ENCODE measurements at regions not wholly inside any gene's neighbourhood (a gene's known extent, or its start where the extent isn't known, plus 50 kb on each side); places are given as distances from the start of the nearest gene placed in this dataset.

DNA sequence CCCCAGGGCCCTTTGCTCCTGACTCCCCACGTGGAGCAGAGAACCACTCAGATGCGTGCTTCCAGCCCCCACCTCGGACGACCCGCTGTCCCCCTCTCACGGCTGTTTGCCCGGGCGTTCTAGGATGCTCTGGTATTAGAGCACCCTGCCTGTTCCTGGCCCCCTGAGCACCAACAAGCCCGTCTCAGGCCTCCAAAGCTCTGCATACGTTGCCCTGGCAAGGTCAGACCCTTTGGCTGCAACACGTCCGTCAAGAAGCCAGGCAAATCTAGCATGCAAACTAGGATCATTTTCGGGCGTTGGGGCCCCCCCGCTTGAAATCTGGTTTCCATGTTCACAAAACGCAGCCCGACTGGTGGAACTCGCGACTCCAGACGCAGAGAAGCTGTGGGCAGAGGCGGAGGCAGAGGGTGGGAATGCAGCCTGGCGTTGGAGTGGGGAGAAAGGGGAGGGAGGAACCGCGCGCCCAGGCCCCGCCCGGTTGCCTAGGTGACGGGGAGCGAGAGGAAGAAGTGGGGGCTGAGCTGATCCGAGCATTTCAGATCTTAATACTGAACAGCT is 86.2 kb upstream of the PIAS1 start:
- peak overlapping the region; percentile 75 for H3K4me2 ChIP-seq (ENCODE audit: low read length)
- TF ChIP-seq, protein P1, sequence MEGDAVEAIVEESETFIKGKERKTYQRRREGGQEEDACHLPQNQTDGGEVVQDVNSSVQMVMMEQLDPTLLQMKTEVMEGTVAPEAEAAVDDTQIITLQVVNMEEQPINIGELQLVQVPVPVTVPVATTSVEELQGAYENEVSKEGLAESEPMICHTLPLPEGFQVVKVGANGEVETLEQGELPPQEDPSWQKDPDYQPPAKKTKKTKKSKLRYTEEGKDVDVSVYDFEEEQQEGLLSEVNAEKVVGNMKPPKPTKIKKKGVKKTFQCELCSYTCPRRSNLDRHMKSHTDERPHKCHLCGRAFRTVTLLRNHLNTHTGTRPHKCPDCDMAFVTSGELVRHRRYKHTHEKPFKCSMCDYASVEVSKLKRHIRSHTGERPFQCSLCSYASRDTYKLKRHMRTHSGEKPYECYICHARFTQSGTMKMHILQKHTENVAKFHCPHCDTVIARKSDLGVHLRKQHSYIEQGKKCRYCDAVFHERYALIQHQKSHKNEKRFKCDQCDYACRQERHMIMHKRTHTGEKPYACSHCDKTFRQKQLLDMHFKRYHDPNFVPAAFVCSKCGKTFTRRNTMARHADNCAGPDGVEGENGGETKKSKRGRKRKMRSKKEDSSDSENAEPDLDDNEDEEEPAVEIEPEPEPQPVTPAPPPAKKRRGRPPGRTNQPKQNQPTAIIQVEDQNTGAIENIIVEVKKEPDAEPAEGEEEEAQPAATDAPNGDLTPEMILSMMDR (IDR thresholded peaks at IDR 0.05; ENCODE audit: low read depth, low read length, poor library complexity, severe bottlenecking), result no peak
- no peak for TF ChIP-seq EZH2phosphoT487 (IDR thresholded peaks at IDR 0.05; ENCODE audit: borderline replicate concordance, low read length)

DNA sequence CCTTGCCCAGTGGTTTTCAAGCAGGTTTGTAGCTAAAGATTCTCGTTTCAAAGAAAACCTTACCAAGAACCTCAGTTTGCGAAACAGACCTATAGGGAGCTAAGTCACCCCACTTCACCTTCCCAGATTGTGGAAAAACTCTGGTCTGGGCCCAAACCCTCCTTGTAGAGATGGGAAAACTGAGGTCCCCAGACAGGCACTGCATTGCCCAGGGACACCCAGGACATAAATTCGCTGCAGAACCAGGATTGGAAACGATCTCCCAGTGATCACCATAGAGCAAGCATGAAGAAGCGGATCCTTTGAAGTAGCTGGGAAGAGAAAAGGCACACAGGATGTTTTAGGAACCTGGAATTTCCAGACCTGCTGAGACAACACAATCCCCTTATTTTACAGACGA is 85.6 kb upstream of the PIAS1 start:
- peak overlapping the region; percentile 69 for H3K4me3 ChIP-seq (ENCODE audit: low read length)
- H4K20me1 ChIP-seq (ENCODE audit: control insufficient read depth, insufficient read depth, low read depth, low read length), result no peaks in the 10 kb centered on the region
- H3K4me2 ChIP-seq (ENCODE audit: low read length), result peak overlapping the region; percentile 75
- H3K9me3 ChIP-seq (ENCODE audit: control insufficient read depth, insufficient read depth, low read length), result no peaks in the 10 kb centered on the region
- no peaks in the 10 kb centered on the region for H3K79me2 ChIP-seq (ENCODE audit: control insufficient read depth, low read length)
- H3F3A ChIP-seq (ENCODE audit: control insufficient read depth, insufficient read depth), result no peaks in the 10 kb centered on the region
- no peaks in the 10 kb centered on the region for H3K9me2 ChIP-seq (replicated peaks; ENCODE audit: control insufficient read depth, low read length)
- peaks cover 27% of the 10 kb centered on the region for H3K27me3 ChIP-seq (ENCODE audit: control insufficient read depth, low read length)
- H3K36me3 ChIP-seq (ENCODE audit: control insufficient read depth, low read length), result no peaks in the 10 kb centered on the region
- no peak overlapping the region for H3K27ac ChIP-seq (ENCODE audit: low read depth, low read length)
- H3K4me1 ChIP-seq (ENCODE audit: control insufficient read depth, low read length), result peaks cover 13% of the 10 kb centered on the region
- TF ChIP-seq EZH2phosphoT487 (IDR thresholded peaks at IDR 0.05; ENCODE audit: borderline replicate concordance, low read length), result no peak
- TF ChIP-seq, protein P1 (IDR thresholded peaks at IDR 0.05; ENCODE audit: low read depth, low read length, poor library complexity, severe bottlenecking), result no peak

More for the DNA sequence above, 86.2 kb upstream of the PIAS1 start:
- no peaks in the 10 kb centered on the region for H3K36me3 ChIP-seq (ENCODE audit: control insufficient read depth, low read length)
- peaks cover 13% of the 10 kb centered on the region for H3K4me1 ChIP-seq (ENCODE audit: control insufficient read depth, low read length)
- H3K27ac ChIP-seq (ENCODE audit: low read depth, low read length), result no peak overlapping the region
- peaks cover 27% of the 10 kb centered on the region for H3K27me3 ChIP-seq (ENCODE audit: control insufficient read depth, low read length)
- no peaks in the 10 kb centered on the region for H4K20me1 ChIP-seq (ENCODE audit: control insufficient read depth, insufficient read depth, low read depth, low read length)
- no peaks in the 10 kb centered on the region for H3K79me2 ChIP-seq (ENCODE audit: control insufficient read depth, low read length)
- H3K9me3 ChIP-seq (ENCODE audit: control insufficient read depth, insufficient read depth, low read length), result no peaks in the 10 kb centered on the region
- H3K4me3 ChIP-seq (ENCODE audit: low read length), result peak overlapping the region; percentile 69
- H3F3A ChIP-seq (ENCODE audit: control insufficient read depth, insufficient read depth), result no peaks in the 10 kb centered on the region
- H3K9me2 ChIP-seq (replicated peaks; ENCODE audit: control insufficient read depth, low read length), result no peaks in the 10 kb centered on the region

DNA sequence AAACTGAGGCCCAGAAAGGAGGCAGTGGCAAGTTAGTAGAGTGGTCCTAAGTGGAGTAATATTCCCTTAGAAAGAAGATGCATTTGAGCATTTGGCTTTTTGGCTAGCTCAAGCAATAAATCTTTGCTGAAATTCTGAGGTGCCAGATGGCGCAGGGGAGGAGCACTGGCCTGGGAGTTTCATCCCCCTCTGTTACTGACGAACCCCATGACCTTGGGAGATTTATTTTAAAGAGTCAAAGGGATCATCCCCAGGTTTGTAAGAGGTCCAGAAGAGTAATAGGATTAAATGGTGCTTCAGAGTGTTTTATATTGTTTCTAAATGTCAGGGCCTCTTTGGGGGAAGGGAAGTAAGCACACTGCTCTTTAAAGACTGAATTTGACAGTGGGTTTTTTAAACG is 85.1 kb upstream of the PIAS1 start:
- H3K9me3 ChIP-seq (ENCODE audit: control insufficient read depth, insufficient read depth, low read length), result no peaks in the 10 kb centered on the region
- H3K4me2 ChIP-seq (ENCODE audit: low read length), result no peak overlapping the region
- no peaks in the 10 kb centered on the region for H3K36me3 ChIP-seq (ENCODE audit: control insufficient read depth, low read length)
- no peak overlapping the region for H3K27ac ChIP-seq (ENCODE audit: low read depth, low read length)
- H3K27me3 ChIP-seq (ENCODE audit: control insufficient read depth, low read length), result peaks cover 27% of the 10 kb centered on the region
- H3K4me3 ChIP-seq (ENCODE audit: low read length), result no peak overlapping the region
- peaks cover 13% of the 10 kb centered on the region for H3K4me1 ChIP-seq (ENCODE audit: control insufficient read depth, low read length)
- H3K79me2 ChIP-seq (ENCODE audit: control insufficient read depth, low read length), result no peaks in the 10 kb centered on the region
- H3F3A ChIP-seq (ENCODE audit: control insufficient read depth, insufficient read depth), result no peaks in the 10 kb centered on the region
- no peaks in the 10 kb centered on the region for H4K20me1 ChIP-seq (ENCODE audit: control insufficient read depth, insufficient read depth, low read depth, low read length)
- no peaks in the 10 kb centered on the region for H3K9me2 ChIP-seq (replicated peaks; ENCODE audit: control insufficient read depth, low read length)
- TF ChIP-seq EZH2phosphoT487 (IDR thresholded peaks at IDR 0.05; ENCODE audit: borderline replicate concordance, low read length), result no peak
- TF ChIP-seq, protein P1 (IDR thresholded peaks at IDR 0.05; ENCODE audit: low read depth, low read length, poor library complexity, severe bottlenecking), result no peak
